ENCODE measurements at regions not wholly inside any gene's neighbourhood (a gene's known extent, or its start where the extent isn't known, plus 50 kb on each side); places are given as distances from the start of the nearest gene placed in this dataset.
A peak's percentile ranks its signal among the peaks of the same experiment; 100 is the strongest.

DNA sequence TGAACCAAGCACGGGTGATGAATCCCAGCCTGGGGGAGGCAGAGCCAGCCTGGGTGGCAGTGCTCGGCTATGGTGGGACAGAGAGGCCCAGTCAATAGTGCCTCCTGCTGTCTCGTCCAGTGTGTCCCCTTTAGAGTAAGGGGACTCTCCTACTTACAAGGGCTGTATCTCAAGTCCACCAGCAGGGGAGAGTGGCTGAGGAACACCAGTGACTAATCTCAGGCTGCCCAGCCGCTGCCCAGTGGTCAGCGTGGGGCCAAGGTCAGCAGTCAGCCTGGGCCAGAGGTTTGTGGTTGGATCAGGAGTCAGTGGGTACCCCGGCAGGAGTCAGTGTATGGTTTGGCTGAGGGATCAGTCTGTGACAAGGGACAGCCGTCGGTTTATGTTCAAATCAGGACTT, 109.2 kb upstream of the RUNX3 start:
- DNase-seq = no peak

DNA sequence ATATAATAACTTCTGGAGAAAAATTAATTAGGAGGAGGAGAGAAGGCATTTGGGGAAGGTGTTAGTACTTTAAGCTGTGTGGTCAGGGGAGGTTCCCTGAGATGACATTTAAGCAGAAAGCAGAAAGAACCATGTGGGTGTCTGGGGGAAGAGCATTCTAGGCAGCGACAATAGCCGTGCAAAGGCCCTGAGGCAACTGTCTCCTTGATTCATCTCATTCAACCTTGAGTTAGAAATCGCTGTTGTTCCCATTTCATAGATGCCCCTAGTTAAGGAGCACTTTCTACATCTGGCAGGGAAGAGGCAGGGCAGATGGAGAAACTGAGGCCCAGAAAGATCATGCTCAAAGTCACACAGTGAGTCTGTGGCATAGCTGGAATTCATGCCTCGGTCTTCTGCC, 108.6 kb upstream of the RUNX3 start:
- Histone ChIP-seq H3K4me1 (peaks cover 10 to 46% (median 27%) of the 10 kb centered on the region in 6 donors), H3K9me3 (peaks cover 0 to 6% (median 0%) of the 10 kb centered on the region in 8 donors), H3K36me3 (no peaks in the 10 kb centered on the region), H3K27me3 (replicated peaks in 1 of 7) (peaks cover 0 to 18% (median 0%) of the 10 kb centered on the region in 7 donors), H3K27ac (no peak overlapping the region), H3K4me3 (no peak overlapping the region)
- no peak for DNase-seq
- TF ChIP-seq, protein P1, sequence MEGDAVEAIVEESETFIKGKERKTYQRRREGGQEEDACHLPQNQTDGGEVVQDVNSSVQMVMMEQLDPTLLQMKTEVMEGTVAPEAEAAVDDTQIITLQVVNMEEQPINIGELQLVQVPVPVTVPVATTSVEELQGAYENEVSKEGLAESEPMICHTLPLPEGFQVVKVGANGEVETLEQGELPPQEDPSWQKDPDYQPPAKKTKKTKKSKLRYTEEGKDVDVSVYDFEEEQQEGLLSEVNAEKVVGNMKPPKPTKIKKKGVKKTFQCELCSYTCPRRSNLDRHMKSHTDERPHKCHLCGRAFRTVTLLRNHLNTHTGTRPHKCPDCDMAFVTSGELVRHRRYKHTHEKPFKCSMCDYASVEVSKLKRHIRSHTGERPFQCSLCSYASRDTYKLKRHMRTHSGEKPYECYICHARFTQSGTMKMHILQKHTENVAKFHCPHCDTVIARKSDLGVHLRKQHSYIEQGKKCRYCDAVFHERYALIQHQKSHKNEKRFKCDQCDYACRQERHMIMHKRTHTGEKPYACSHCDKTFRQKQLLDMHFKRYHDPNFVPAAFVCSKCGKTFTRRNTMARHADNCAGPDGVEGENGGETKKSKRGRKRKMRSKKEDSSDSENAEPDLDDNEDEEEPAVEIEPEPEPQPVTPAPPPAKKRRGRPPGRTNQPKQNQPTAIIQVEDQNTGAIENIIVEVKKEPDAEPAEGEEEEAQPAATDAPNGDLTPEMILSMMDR (IDR thresholded peaks at IDR 0.05 in 8 of 11, conservative IDR thresholded peaks at IDR 0.05 in 3 of 11) = no peak
- no peak for TF ChIP-seq POLR2A (IDR thresholded peaks at IDR 0.05)
- no peak for TF ChIP-seq POLR2AphosphoS5 (IDR thresholded peaks at IDR 0.05)
- intact Hi-C loops (cut with DNase I; ENCODE audit: low total_unique reads) = loop anchor here (5.0 kb wide), 2 partner anchors 106 to 191 kb away; partner anchors contain the start of gene RUNX3
- 57 to 92% (median 63%) methylated on average over 3 to 4 of the region's 4 CpGs for WGBS, 5 donors

More for the DNA sequence above, 109.2 kb upstream of the RUNX3 start:
- WGBS, 5 donors = 70 to 84% (median 76%) methylated on average over 4 to 8 of the region's 8 CpGs
- peaks cover 5 to 40% (median 21%) of the 10 kb centered on the region in 6 donors for H3K4me1 ChIP-seq
- peaks cover 0 to 7% (median 0%) of the 10 kb centered on the region in 8 donors for H3K9me3 ChIP-seq
- no peaks in the 10 kb centered on the region for H3K36me3 ChIP-seq
- intact Hi-C loops (cut with DNase I; ENCODE audit: low total_unique reads) = loop anchor here (5.0 kb wide), 2 partner anchors 107 to 192 kb away; partner anchors contain the start of gene RUNX3
- TF ChIP-seq, protein P1 (IDR thresholded peaks at IDR 0.05 in 8 of 11, conservative IDR thresholded peaks at IDR 0.05 in 3 of 11) = no peak
- TF ChIP-seq POLR2A (IDR thresholded peaks at IDR 0.05) (no peak), POLR2AphosphoS5 (IDR thresholded peaks at IDR 0.05) (no peak)
- no peak overlapping the region for H3K4me3 ChIP-seq
- H3K27ac ChIP-seq = no peak overlapping the region
- H3K27me3 ChIP-seq (replicated peaks in 1 of 7) = peaks cover 0 to 18% (median 0%) of the 10 kb centered on the region in 7 donors

DNA sequence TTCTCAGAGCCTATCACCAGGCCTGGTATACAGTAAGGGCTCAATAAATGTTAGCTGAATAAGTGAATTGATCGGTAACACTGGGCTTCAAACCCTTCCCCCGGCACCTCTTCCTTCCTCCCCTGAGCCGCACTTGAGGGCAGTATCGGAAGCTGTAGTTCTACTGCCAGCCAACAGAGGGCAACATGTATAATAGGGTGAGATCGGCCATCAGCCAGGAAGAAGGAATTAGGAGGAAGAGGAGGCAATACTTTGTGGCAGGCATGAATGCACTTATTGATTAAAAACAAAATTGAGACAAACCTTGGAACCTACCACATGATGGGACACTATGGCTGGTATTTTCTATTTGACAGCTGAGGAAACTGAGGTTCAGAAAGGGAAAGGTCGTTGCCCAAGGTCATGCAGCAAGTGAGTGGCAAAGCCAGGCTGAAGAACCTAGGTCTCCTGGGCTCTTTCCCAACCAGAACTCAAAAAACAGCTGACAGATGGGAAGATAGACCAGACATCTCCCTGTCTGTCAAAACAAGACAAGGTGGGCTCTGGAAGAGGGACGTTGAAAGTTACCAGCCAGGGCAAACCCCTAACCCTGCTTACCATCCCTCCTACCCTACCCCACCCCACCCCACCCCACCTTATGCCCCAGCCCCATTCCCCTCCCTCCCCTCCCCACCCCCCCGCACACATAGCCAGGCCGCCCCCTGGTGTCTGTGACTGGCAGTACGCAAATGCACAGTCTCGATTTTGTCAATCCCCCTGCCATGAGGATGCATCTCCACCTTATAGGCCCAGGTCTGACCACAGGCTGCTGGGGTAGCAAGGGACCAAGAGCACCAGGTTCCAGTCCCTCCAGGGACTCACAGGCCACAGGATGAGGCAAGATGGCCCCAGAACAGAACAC, 107.3 kb upstream of the RUNX3 start:
- Histone ChIP-seq H3K4me3 (peak overlapping the region in 1 of 8 donors; percentile 15), H3K27me3 (replicated peaks in 1 of 7) (peaks cover 0 to 10% (median 0%) of the 10 kb centered on the region in 7 donors), H3K4me1 (peaks cover 21 to 58% (median 39%) of the 10 kb centered on the region in 6 donors), H3K27ac (peak overlapping the region in 1 of 8 donors; percentile 40), H3K36me3 (no peaks in the 10 kb centered on the region), H3K9me3 (no peaks in the 10 kb centered on the region)
- WGBS, 5 donors = 36 to 56% (median 39%) methylated on average over 11 of the region's 11 CpGs
- intact Hi-C loops (cut with DNase I; ENCODE audit: low total_unique reads) = loop anchor here (5.0 kb wide), 2 partner anchors 105 to 190 kb away; partner anchors contain the start of gene RUNX3
- TF ChIP-seq, protein P1 (IDR thresholded peaks at IDR 0.05 in 8 of 11, conservative IDR thresholded peaks at IDR 0.05 in 3 of 11) = peak; percentile 60 to 88 (median 78)
- peak in 1 of 3 donors; percentile 34 for TF ChIP-seq POLR2AphosphoS5 (IDR thresholded peaks at IDR 0.05)
- no peak for TF ChIP-seq POLR2A (IDR thresholded peaks at IDR 0.05)
- DNase-seq = peak; percentile 87

DNA sequence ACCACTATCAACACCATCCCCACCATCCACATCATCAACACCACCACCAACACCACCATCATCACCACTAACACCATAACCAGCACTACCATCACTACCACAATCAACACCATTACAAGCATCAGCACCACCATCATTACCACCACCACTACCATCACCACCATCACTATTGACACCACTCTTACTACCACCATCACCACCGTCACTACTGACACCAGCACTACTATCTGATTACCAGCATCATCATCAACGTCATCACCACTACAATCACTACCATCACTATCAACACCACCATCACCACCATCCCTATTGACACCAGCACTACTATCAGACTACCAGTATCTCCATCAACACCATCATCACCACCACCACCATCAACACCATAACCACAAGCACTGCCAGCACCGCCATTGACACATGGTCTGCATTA, 106.1 kb upstream of the RUNX3 start:
- Histone ChIP-seq H3K27me3 (replicated peaks in 1 of 7) (peaks cover 0 to 4% (median 0%) of the 10 kb centered on the region in 7 donors), H3K36me3 (no peaks in the 10 kb centered on the region), H3K4me1 (peaks cover 30 to 71% (median 52%) of the 10 kb centered on the region in 6 donors), H3K9me3 (no peaks in the 10 kb centered on the region), H3K4me3 (no peak overlapping the region), H3K27ac (no peak overlapping the region)
- WGBS, 5 donors = 91 to 95% (median 92%) methylated on average over 3 of the region's 3 CpGs
- TF ChIP-seq POLR2A (IDR thresholded peaks at IDR 0.05) (no peak), POLR2AphosphoS5 (IDR thresholded peaks at IDR 0.05) (no peak)
- TF ChIP-seq, protein P1 (IDR thresholded peaks at IDR 0.05 in 8 of 11, conservative IDR thresholded peaks at IDR 0.05 in 3 of 11) = no peak
- no peak for DNase-seq
- intact Hi-C loops (cut with DNase I; ENCODE audit: low total_unique reads) = loop anchor here (5.0 kb wide), 2 partner anchors 104 to 189 kb away; partner anchors contain the start of gene RUNX3

Data from spleen (tissue), 11 donors.